AG09319 (cell line): ENCODE measurements at regions not wholly inside any gene's neighbourhood (a gene's known extent, or its start where the extent isn't known, plus 50 kb on each side); places are given as distances from the start of the nearest gene placed in this dataset.

Experiments used
- DNase-seq: peaks from one replicate; pipeline ENCODE4 v3.0.0-alpha.2; 2010; ENCODE audit warnings: low read depth; ENCODE audit errors: extremely low read depth
- CTCF ChIP-seq: IDR thresholded peaks from 2 replicates; pipeline ENCODE4 v1.5.1; 2011; ENCODE audit warnings: low read depth, mild to moderate bottlenecking, inconsistent platforms, low read length, moderate library complexity

- no peak for DNase-seq
Observed at GRCh38 chr4:63371001-63371400, 1038.2 kb downstream of the TECRL start.

GRCh38 chr4:63361628-63362027 lies 1047.6 kb downstream of the TECRL start:
- no peak for TF ChIP-seq CTCF
- DNase-seq = no peak

More at GRCh38 chr4:63371001-63371400, 1038.2 kb downstream of the TECRL start:
- TF ChIP-seq CTCF = no peak

- no peak for TF ChIP-seq CTCF
- no peak for DNase-seq
Observed at GRCh38 chr4:63361066-63361465, 1048.2 kb downstream of the TECRL start.

GRCh38 chr4:63349674-63350025 lies 1059.6 kb downstream of the TECRL start:
- no peak for TF ChIP-seq CTCF
- DNase-seq = no peak

- no peak for DNase-seq
- TF ChIP-seq CTCF = no peak
Observed at GRCh38 chr4:63348735-63349673, 1060.2 kb downstream of the TECRL start.

- TF ChIP-seq CTCF = no peak
- DNase-seq = no peak
Observed at GRCh38 chr4:63325140-63325539, 1084.1 kb downstream of the TECRL start.

GRCh38 chr4:63316633-63317032 lies 1092.6 kb downstream of the TECRL start:
- no peak for TF ChIP-seq CTCF
- DNase-seq = no peak
